NOMO-1 treated with dmso at 0.1 percent for 144 hours (cell line): ENCODE measurements at regions not wholly inside any gene's neighbourhood (a gene's known extent, or its start where the extent isn't known, plus 50 kb on each side); places are given as distances from the start of the nearest gene placed in this dataset.

Source experiments
- DNase-seq: peaks from one replicate; lab custom pipeline; 2025; ENCODE audit not compliant: unreplicated experiment; lab: John Stamatoyannopoulos, UW

DNA sequence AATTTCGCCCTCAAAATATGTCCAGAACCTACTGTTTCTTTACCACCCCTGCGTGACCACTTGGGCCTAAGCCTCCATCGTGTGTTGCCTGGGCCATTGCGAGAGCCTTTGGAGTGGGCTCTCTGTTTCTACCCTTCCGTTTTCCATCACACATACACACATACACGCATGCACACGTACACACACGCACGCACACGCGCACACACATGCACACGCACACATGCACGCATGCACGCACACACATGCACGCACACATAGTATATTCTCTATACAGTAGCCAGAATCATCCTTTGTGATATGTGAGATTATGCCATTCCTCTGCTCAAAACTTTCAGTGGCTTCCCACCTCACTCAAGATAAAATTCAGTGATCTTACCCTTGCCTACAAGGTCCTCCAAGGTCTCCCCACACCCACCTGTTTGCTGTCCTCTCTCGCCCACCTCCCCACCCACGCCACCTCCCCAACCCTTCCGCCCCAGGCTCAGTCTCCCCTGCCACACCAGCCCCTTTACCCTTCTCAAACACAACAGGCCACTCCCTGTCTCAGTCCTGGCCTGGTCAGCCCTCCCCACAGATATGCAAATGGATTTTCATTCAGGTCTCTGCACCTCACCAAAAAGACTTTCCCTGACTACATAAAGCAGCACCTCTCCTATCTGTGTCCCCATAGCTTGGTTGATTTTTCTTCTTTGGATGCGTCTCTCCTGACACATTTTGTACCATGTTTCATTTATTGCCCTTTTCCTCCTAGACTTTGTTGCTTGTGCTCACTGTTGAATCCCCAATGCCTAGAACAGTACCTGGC lies 559.6 kb downstream of the CD83 start:
- DNase-seq: no peak

DNA sequence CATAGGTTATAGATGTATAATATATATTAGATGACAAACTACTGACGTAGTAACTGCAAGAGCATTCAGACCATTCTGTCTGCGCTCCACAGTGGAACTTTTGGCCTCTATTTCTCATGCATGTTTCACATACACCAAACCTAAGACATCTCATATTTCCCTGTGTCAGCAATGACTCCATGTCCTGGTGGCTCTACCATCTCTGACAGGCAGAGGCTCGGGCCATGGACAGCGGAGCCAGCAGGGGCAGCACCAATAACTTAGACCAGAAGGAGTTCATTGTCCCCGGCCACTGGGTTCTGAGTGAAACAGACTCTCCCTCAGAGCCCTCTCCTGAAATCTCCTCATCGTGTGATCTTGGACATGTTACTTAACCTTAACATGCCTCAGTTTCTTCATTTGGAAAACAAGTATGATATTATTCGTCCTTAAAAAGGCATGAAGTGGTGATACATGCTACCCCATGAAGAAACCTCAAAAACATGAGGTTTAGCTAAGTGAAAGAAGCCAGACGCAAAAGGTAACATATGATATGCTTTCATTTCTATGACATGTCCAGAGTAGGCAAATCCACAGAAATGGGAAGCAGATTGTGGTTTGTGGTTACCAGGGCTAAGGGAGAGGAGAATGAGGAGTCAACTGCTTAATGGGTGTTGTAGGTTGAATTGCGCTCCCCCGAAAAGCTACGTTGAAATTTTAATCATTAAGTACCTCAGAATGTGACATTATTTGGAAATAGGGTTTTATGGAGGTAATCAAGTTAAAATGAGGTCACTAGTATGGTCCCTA lies 564.0 kb upstream of the JARID2 start:
- DNase-seq: peak; percentile 48

DNA sequence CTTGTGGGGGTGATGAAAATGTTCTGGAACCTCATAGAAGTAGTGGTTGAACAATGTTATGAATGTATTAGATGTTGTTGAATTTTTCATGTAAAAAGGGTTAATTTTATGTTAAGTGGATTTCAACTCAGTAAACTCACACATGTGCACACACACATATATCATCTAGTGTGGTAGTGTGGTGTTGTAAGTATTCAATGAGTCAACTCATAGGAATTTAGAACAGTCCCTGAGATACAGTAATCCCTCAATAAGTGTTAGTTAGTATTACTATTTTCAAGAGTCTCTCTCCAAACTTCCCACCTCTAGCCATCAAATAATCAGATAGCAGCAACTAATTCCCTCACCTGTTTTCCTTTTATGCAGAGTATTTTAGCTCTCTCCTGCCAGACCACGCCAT lies 563.1 kb upstream of the JARID2 start:
- no peak for DNase-seq

DNA sequence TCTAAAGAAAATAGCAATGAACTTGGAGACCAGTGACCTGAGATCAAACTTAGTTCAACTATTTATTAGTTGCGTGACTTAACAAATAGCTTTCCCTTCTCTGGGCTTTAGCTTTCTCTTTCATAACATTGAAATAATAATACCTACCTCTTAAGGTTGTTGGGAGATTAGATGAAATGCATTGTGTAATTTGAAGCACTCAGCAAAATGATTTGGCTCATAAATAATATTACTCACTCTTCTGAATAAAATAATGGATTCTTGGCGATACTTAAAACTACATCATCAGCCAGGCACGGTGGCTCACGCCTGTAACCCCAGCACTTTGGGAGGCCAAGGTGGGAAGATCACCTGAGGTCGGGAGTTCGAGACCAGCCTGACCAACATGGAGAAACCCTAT lies 556.2 kb upstream of the JARID2 start:
- DNase-seq: no peak

DNA sequence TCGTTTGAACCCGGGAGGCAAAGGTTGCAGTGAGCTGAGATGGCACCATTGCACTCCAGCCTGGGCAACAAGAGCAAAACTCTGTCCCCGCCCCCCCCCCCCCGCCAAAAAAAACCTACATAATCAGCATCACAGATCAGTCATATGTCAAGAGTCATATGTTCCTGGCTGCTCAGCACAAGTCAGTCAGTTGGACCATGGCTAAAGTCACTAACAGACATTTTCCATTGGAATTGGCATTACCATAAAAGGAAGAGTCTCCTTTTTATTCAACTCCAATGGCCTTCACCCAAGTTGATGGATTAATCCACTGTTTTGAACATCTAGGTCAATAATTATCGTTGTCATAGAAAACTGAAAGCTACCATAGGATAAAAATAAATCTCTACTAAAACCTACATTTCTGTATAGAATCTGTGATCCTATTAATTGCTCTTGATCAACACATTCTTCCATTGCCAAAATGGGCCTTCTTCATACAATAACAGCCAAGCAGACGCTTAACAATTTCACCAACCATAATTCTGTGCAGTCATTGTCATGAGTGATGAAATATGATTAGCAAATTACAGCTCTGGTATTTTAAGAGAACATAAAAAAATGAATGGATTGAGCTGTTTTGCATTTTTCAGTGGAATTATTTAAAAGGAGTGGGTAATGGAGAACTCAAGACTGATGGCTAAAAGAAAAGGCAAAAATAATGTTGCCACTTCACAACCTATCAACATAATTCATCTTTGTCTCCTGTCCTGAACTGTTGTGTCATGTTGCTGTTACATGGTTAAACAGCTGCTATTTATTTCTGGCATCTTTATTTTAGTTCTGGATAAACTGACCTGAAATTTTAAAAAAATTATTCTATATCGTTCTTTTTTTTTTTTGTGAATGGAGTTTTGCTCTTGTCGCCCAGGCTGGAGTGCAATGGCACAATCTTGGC lies 555.5 kb upstream of the JARID2 start:
- no peak for DNase-seq

DNA sequence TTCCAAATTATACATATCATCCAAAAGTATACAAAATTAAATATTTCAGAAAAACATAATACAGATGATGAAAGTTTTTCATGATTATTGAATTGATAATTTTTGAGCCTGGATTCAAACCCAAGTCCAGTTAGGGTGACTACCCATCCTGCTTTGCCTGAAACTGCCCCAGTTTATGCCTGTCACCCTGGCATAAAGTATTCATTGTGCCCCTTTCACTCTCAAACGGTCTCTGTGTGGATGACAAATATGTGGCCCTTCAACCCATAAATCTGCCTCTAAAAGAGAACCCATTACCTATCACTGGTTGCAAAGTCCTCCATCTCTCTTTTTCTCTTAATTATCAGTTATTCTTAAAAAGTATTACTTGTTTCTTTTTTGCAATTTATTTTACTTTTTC lies 553.7 kb upstream of the JARID2 start:
- DNase-seq: no peak

DNA sequence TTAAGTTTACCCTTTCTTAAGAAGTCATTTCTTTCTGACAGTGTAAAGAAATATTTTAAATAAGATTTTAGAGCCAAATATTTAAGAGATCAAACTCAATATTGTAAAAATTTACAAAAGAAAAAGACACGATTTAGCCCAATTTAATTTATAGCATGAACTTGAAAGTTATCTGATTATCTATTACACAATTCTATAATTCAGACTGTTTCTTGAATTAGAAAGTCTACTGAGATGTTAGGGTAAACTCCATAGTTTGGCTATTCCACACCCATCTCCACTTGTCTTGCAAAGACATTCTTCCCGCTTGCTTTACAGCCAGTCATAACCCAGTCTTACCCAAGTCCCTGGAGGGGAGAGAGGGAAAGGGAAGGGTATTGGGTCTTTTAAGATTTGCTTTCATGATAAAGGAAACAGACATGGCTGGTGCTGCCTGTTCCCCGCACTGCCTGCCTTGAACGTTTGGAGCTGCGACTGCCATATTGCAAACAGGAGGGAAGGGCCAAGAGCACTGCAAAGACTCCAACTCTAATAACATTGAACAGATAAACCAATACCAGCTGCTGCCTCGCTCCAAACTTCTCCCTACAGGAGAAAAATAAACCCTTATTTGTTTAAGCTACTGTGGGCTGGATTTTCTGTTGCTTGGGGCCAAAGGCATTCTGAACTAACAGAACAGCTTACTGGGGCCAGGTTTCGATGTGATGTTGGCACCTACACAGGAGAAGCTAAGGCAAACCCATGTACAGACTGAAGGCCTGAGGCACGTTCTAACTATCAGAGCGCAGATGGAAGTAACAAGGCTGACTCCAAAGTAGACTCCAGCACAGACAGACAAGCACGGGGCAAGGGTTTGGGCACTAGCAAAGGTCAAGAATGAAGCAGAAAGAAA lies 552.3 kb upstream of the JARID2 start:
- DNase-seq: no peak

DNA sequence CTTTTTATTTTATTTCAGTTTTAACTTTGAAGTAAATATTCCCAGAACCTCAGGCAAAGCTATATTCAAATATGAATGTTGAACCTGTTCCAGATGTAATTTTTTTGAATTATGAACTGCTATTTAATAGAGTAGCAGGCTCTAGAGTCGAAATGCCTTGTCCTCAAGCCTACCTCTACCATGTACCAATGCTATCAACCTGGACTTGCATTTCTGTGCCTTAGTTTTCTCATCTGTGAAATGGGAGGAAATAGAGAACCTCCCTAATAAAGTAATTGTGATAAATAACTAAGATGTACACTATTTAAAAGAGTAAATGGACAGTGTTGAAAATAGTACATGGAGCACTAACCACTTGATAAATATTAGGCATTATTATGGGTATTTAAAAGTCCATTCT lies 551.6 kb upstream of the JARID2 start:
- no peak for DNase-seq

DNA sequence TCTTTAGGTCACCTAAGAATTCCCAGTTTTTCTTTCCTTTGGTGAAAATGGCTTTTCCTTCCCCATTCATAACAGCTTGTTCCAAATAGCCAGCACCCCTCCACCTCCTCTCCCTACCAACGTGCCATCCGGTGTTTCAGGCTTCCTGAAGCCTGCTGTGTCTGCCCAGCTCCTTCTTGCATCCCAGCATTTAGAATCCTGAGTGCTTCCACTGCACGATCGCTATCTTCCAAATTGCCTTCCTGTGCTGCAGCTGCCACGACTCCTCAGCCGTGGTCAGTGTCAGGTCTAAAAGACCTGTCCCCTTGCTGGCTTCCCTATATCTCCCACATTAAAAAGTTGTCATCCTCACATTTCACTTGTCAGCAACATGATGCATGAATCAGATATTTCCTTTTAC lies 550.3 kb upstream of the JARID2 start:
- DNase-seq: no peak

DNA sequence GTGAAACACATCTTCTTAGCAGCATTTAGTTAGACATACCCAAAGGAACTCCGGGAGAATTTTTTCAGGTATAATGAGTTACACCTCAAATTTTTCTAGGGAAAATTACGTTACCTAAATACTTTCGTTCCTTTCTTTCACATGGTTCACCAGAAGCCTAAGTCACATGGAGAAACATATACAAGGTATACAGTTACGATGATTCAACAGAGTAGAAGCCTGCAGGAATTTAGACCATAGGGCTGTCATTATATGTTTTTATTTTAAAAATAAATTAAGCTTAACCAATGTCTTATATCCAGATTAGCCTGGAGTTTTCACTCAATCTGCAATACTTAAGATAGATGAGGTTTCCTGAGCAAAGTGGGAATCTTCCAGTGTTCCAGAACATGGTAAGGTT lies 549.5 kb upstream of the JARID2 start:
- no peak for DNase-seq

DNA sequence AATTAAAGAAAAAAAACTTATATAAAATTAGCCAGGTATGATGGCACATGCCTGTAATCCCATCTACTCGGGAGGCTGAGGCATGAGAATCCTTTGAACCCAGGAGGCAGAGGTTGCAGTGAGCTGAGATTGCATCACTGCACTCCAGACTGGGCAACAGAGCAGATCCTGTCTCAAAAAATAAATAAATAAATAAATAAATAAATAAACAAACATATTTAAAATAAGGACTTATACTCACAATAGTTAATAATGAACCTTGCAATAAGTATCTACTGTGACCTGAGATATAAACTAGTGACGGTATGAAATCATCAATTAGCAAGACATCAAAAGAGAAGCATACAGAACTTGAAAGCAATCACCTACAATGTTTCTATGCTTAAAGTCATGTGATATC lies 548.4 kb upstream of the JARID2 start:
- DNase-seq: no peak

DNA sequence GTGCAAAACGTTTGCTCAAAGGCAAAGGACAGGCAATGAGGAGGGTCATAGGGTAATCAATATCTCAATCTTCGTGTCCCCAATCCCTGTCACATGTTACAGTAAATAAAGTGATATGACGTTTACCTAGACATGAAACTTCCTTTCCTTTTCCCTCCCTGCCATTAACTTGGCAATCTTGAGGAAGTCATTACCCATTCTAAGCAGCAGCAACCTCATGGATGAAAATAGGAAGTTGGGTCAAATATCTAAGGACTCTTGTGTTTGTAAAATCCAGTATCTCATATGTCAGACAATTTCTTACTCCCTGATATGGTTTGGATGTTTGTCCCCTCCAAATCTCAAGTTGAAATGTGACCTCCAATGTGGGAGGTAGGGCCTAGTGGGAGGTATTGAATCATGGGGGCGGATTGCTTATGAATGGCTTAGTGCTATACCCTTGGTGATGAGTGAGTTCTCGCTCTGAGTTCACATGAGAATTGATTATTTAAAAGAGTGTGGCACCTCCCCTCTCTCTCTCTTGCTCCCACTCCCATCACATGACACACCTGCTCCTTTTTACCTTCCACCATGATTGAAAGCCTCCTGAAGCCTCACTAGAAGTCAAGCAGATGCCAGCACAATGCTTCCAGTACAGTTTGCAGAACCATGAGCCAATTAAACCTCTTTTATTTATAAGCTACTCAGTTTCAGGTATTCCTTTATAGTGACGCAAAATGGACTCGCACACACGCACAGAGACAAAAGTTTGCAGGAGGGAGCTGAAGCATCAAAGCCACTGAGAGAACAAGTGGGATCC lies 545.9 kb upstream of the JARID2 start:
- DNase-seq: no peak

DNA sequence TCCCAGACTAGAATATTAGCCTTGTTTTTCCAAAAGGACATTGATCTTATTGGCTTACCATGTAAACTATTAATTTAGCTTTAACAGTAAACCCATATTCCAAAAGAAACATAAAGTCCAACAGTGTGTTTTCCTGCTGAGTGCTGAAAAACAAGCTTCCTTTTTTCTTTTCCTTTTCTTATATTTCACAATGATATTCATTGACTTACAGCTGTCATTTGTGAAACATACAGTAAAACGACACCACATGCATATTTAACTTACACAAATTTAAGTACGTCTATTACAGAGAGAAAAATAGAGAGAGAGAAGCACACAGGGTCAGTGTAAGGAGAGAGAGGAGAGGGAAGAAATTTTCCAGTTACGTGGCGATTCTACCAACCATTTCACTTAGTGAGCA lies 543.9 kb upstream of the JARID2 start:
- no peak for DNase-seq

DNA sequence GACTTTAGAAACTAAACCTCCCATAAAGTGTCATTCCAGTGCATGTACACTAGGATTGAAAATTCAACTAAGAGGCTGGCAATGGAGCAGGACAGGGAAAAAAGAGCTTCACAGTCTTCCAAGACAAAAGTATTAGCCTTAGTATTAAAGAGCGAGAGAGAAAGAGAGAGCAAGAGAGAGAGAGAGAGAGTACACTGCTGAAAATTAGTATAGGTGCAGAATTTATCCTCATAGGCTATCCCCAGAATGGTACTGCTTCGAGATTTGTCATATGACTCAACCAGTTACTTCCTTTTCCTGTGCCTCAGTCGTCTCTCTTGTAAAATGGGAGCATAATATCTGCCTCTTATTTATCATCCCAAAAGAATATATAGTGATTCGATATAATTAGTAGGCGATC lies 543.2 kb upstream of the JARID2 start:
- DNase-seq: no peak

DNA sequence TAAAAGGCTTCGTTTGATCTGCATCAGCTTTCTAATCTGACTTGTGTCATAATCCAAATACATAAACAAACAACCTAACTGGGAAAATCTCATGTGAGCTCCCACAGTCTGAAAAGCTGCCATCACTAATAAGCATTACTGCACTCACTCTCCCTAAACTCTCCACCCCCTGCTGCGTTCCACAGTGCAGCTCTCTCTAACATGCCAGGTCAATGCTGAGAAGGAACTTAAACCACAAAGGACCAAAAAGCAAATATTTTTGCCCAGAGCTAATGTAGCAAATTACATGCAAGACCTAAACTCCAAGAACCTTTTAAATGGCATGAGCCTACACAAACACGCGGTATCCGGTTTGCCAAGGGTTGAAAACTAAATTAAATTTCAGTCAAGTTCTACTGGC lies 542.3 kb upstream of the JARID2 start:
- DNase-seq: no peak

DNA sequence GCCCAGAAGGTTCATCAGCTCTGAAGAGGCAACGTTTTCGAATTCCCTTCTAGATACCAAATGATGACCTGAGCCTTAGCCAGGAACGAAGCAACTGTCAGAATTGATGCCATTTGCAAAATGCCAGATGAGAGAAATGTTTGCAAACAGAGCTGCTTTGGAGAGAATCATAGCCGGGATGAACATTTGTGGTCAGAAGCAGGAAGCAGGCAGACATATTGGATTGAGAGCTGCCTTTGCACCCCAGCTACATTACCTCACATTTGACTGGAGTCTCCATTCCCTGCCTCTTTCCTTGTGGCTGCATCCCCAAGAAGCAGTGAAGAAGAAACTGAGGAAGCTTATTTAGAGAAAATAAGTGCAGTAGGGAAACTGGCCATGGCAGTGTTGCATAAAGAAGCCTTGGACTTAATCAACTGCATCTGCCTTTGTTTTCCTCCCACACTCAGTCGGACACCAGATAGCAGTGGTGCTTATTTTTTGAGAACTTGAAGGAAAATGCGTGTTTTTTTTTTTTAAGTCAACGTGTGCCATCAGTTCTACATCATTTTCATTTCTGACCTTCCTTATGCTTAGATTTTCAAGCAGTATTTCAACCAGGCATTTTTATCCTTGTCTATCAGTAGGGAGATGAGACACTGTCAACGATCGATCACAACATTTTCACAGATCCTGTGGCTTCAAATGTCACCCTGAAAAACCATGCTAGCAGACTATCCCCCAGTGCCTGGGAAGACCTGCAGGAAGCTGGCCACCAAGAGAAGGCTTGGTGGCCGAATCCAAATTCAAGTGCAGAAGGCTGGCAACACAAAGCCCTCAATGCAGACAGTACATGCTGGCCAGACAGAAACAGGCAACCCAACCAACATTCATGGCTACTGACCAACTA lies 541.2 kb upstream of the JARID2 start:
- no peak for DNase-seq

DNA sequence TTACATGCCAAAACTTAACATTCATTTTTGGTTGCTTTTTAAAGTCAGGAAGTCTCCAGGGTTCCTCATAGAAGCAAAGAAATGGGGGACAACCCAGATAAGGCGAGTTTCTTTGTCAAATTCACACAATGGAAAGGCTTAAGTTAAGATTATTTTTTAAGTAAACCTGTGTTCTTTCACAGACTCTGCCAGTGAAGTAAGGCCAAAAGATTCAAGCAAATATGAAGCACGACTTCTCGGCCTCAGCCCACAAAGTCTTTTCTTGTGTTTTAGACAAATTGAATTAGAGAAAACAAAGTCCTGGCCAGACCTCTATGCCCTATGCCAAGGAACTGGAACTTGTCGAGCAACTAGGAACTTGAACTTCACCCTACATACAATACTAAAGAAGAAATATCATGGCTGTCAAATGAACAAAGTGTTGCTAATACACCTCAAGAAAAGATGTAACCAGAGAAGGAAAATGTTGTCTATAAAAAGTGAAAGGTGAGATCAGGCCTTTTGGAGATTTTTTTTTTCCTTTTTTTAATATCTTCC lies 540.0 kb upstream of the JARID2 start:
- DNase-seq: no peak

DNA sequence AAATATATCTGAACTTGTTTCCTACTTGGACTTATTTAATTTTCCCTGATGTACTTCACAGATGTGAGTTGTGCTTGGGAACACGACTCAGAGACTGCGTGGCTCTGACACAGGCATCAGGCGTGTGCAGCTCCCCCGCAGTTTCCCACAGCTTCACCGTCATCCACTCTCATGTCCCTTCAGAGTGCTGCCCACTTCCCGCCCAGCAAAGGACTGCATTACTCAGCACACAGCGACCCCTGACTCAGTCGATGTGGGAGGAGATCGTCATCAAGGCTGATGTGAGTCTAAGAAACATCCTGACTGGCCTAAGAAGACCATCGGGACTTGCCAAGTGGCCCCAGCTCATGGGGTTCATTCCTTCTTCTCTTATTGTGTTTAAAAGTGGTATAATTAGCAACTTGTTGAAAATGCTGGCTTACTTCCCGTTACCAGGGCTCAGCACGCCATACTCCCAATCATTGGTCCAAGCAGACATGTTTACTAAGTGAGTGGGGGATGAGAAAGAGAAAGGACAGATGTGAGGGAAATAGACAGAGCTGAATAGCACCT lies 539.4 kb upstream of the JARID2 start:
- DNase-seq: no peak
